Psoas muscle (tissue), 7 donors: ENCODE measurements at regions not wholly inside any gene's neighbourhood (a gene's known extent, or its start where the extent isn't known, plus 50 kb on each side); places are given as distances from the start of the nearest gene placed in this dataset.
A peak's percentile ranks its signal among the peaks of the same experiment; 100 is the strongest.

Experiments used
- ATAC-seq, 4 donors: fragments of 200-7000 bp; cut with Tn5 transposase; one replicate each; pipeline ENCODE4 v1.9.1; 2020; ENCODE audit warnings: moderate library complexity in 3 of 4, mild to moderate bottlenecking in 2 of 4
- DNase-seq, 2 donors: peaks; one replicate each; pipeline ENCODE4 v3.0.0-alpha.2; 2020
- H3K27ac ChIP-seq: fragments of 200-600 bp; one replicate; pipeline ENCODE4 v1.8.0; 2022
- H3K27me3 ChIP-seq, 3 donors: fragments of 200-600 bp in 1 of 3; one replicate each; pipeline versions ENCODE4 v1.6.1 to v1.8.0; 2013 to 2022; ENCODE audit warnings: low read length in 2 of 3, mild to moderate bottlenecking in 2 of 3, moderate library complexity in 1 of 3; ENCODE audit not compliant: insufficient read depth in 3 of 3
- H3K36me3 ChIP-seq, 2 donors: fragments of 200-600 bp in 1 of 2; one replicate each; pipeline versions ENCODE4 v1.6.1 to v1.8.0; 2013 to 2022; ENCODE audit warnings: low read depth in 1 of 2, mild to moderate bottlenecking in 1 of 2, moderate library complexity in 1 of 2; ENCODE audit not compliant: insufficient read depth in 1 of 2
- H3K4me1 ChIP-seq: fragments of 200-600 bp; one replicate; pipeline ENCODE4 v1.8.0; 2022
- H3K4me3 ChIP-seq: fragments of 200-600 bp; one replicate; pipeline ENCODE4 v1.8.0; 2022; ENCODE audit warnings: mild to moderate bottlenecking
- H3K9me3 ChIP-seq: fragments of 200-600 bp; one replicate; pipeline ENCODE4 v1.8.0; 2022
- WGBS, 3 donors: extraction: QIAGEN DNeasy Blood & Tissue Kit; methylation state at CpG; one replicate each; pipeline versions ENCODE4 v1.1.6 to v1.1.7; 2013; 5-methylcytosine and 5-hydroxymethylcytosine counted together
- intact Hi-C, 2 donors: fragments of 100-400 bp; cut with DNase I; formaldehyde crosslinking; loops; one replicate each; pipeline versions ENCODE4 v1.11.0 to v1.14.2; 2022
- TF ChIP-seq, protein P1 (sequence below): fragments of 200-600 bp; IDR thresholded peaks from one replicate; pipeline ENCODE4 v1.8.0; 2022; ENCODE audit warnings: antibody characterized with exemption
- donor health status: healthy with polysubstance abuse.
- donor health status: DM: no; HTN: no; CAD: no; lungs with moderate emphysema.
- donor health status: Bipolar disorder and iron deficiency.
- donor health status: healthy.
- donor health status: DM: yes; HTN: yes; CAD: no.
- donor health status: DM: no; HTN: no; CAD: no.
- donor health status: DM: yes; HTN: yes; CAD: no.

DNA sequence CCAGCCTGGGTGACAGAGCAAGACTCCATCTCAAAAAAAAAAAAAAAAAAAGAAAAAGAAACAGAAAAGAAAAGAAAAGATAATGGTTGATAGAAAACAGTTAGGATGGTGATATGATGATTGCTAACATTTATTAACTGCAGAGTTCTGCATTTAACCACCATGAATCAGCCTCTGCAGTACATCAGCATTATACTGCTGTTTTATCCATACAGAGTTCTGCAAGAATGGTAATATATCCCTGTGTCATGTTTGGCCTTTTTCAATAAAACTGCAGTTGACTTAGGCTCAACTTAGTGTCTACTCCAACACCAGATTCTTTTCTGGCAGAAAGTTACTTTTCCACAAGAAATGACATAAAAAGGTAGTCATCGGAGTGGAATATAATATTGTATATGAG, 62.6 kb downstream of the DUSP6 start:
- no peaks in the 10 kb centered on the region for H3K36me3 ChIP-seq
- intact Hi-C loops, result no loop called here
- 95 to 100% (median 96%) methylated on average over 1 of the region's 1 CpG for WGBS, 3 donors
- H3K4me1 ChIP-seq, result no peaks in the 10 kb centered on the region
- H3K27me3 ChIP-seq, result no peaks in the 10 kb centered on the region
- ATAC-seq, result no peak
- DNase-seq, result no peak
- no peak overlapping the region for H3K4me3 ChIP-seq
- H3K27ac ChIP-seq, result no peak overlapping the region
- TF ChIP-seq, protein P1, sequence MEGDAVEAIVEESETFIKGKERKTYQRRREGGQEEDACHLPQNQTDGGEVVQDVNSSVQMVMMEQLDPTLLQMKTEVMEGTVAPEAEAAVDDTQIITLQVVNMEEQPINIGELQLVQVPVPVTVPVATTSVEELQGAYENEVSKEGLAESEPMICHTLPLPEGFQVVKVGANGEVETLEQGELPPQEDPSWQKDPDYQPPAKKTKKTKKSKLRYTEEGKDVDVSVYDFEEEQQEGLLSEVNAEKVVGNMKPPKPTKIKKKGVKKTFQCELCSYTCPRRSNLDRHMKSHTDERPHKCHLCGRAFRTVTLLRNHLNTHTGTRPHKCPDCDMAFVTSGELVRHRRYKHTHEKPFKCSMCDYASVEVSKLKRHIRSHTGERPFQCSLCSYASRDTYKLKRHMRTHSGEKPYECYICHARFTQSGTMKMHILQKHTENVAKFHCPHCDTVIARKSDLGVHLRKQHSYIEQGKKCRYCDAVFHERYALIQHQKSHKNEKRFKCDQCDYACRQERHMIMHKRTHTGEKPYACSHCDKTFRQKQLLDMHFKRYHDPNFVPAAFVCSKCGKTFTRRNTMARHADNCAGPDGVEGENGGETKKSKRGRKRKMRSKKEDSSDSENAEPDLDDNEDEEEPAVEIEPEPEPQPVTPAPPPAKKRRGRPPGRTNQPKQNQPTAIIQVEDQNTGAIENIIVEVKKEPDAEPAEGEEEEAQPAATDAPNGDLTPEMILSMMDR, result no peak
- H3K9me3 ChIP-seq, result no peaks in the 10 kb centered on the region

DNA sequence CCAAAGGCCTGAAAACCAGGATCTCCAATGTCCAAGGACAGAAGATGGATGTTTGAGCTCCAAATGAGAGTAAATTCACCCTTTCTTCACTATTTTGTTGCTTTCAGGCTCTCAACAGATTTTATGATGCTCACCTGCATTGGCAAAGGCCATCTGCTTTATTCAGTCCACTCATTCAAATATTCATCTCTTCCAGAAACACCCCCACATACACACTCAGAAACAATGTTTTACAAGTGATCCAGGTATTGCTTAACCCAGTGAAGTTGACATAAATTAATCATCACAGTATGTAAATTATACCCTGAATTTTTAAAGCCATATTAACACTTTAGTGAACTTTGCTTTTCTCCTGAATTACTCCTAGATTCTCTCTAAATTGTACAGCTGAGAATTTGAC, 63.3 kb downstream of the DUSP6 start:
- no peak for DNase-seq
- H3K27ac ChIP-seq, result no peak overlapping the region
- H3K4me3 ChIP-seq, result no peak overlapping the region
- no peaks in the 10 kb centered on the region for H3K27me3 ChIP-seq
- H3K4me1 ChIP-seq, result no peaks in the 10 kb centered on the region
- TF ChIP-seq, protein P1, result no peak
- H3K36me3 ChIP-seq, result no peaks in the 10 kb centered on the region
- ATAC-seq, result no peak
- intact Hi-C loops, result no loop called here
- H3K9me3 ChIP-seq, result no peaks in the 10 kb centered on the region

DNA sequence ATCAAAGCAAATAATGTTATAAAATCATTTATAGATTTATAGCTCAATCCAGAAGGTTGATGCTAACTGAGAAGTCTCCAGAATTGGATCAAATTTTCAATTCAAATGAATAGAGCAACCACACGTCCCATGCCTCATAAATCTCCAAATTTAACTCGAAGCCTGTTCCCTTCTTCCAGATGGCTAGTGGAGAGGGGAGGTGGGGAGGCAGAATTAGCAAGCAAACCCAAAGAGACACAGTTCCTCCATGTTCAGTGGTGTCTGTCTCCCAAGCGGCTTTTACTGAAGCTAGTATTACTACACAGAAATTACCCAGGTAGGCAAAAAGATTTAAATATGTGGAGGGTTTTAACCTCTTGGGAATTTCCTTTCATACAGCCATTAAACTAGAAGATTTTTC, 65.8 kb downstream of the DUSP6 start:
- ATAC-seq, result no peak
- intact Hi-C loops, result no loop called here

DNA sequence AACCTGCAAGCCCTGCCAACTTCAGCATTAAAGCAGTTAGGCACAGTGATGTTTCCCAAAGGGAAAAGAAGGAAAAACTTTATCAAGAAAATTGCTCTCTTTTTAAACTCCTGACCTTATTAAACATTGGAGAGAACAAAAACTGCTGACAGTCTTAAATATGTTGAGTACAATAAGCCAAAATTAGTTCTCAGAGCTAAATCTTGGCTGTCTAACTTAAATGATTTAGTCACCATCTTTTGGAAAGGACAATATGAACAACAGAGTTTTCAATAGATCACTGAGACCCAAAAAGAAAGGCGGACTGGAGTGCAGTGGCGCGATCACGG, 70.8 kb downstream of the DUSP6 start:
- peak overlapping the region; percentile 19 for H3K27ac ChIP-seq
- intact Hi-C loops, result no loop called here

More for the DNA sequence above, 65.8 kb downstream of the DUSP6 start:
- Histone ChIP-seq H3K9me3 (no peaks in the 10 kb centered on the region), H3K36me3 (no peaks in the 10 kb centered on the region), H3K4me3 (no peak overlapping the region), H3K27me3 (no peaks in the 10 kb centered on the region), H3K4me1 (no peaks in the 10 kb centered on the region), H3K27ac (no peak overlapping the region)
- TF ChIP-seq, protein P1, result no peak
- WGBS, 3 donors, result 50 to 61% (median 52%) methylated on average over 3 of the region's 3 CpGs
- DNase-seq, result no peak

More for the DNA sequence above, 70.8 kb downstream of the DUSP6 start:
- Histone ChIP-seq H3K4me1 (no peaks in the 10 kb centered on the region), H3K9me3 (no peaks in the 10 kb centered on the region), H3K4me3 (no peak overlapping the region), H3K36me3 (no peaks in the 10 kb centered on the region), H3K27me3 (no peaks in the 10 kb centered on the region)
- TF ChIP-seq, protein P1, result no peak
- no peak for DNase-seq
- WGBS, 3 donors, result 81 to 89% (median 85%) methylated on average over 4 of the region's 4 CpGs
- no peak for ATAC-seq
